Keratinocyte (primary cell): ENCODE measurements at regions not wholly inside any gene's neighbourhood (a gene's known extent, or its start where the extent isn't known, plus 50 kb on each side); places are given as distances from the start of the nearest gene placed in this dataset.

Experiments
- DNase-seq: peaks from one replicate; pipeline ENCODE4 v3.0.0-alpha.2; 2011; ENCODE audit warnings: low read depth, missing footprints, low spot score
- FAIRE-seq: peaks from 2 replicates; lab custom pipeline; 2011; peaks lifted over from hg19 to GRCh38; lab: Jason Lieb, UNC
- H2AFZ ChIP-seq: 2 replicates; pipeline ENCODE4 v1.6.0; 2012; ENCODE audit warnings: low read length, control low read depth, inconsistent platforms; ENCODE audit not compliant: control insufficient read depth
- H3K27ac ChIP-seq: 2 replicates; pipeline ENCODE4 v1.5.1; 2011; ENCODE audit warnings: low read length; ENCODE audit not compliant: control insufficient read depth, insufficient read depth
- H3K27me3 ChIP-seq: 3 replicates; pipeline ENCODE4 v1.6.0; 2011; ENCODE audit warnings: low read length; ENCODE audit not compliant: control insufficient read depth, insufficient read depth; ENCODE audit errors: extremely low read depth
- H3K36me3 ChIP-seq, 2 experiments: 2 replicates in 1 of 2; 3 replicates in 1 of 2; pipeline ENCODE4 v1.5.1; 2011; ENCODE audit warnings: low read length in 2 of 2, mild to moderate bottlenecking in 1 of 2; ENCODE audit not compliant: control insufficient read depth in 2 of 2, insufficient read depth in 2 of 2; ENCODE audit errors: extremely low read depth in 1 of 2
- H3K4me1 ChIP-seq: 3 replicates; pipeline ENCODE4 v1.5.1; 2011; ENCODE audit warnings: low read length; ENCODE audit not compliant: control insufficient read depth, insufficient read depth; ENCODE audit errors: extremely low read depth
- H3K4me2 ChIP-seq: 3 replicates; pipeline ENCODE4 v1.6.0; 2011; ENCODE audit warnings: low read depth, low read length; ENCODE audit not compliant: control insufficient read depth, insufficient read depth; ENCODE audit errors: extremely low read depth
- H3K4me3 ChIP-seq, 3 experiments: fragments of 200-600 bp in 1 of 3; sonication (generic) in 1 of 3; 2 replicates in 2 of 3; 3 replicates in 1 of 3; pipeline ENCODE4 v1.5.1; 2011 to 2016; ENCODE audit warnings: low read length in 3 of 3, mild to moderate bottlenecking in 3 of 3, control low read depth in 2 of 3, inconsistent platforms in 1 of 3, low read depth in 1 of 3, mixed read lengths in 1 of 3, mixed run types in 1 of 3, moderate library complexity in 1 of 3; ENCODE audit not compliant: control insufficient read depth in 2 of 3, insufficient read depth in 2 of 3; ENCODE audit errors: extremely low read depth in 1 of 3
- H3K79me2 ChIP-seq: 2 replicates; pipeline ENCODE4 v1.6.0; 2012; ENCODE audit warnings: low read length; ENCODE audit not compliant: control insufficient read depth, insufficient read depth
- H3K9ac ChIP-seq: 3 replicates; pipeline ENCODE4 v1.6.0; 2011; ENCODE audit warnings: low read length; ENCODE audit not compliant: control insufficient read depth, insufficient read depth; ENCODE audit errors: extremely low read depth
- H3K9me1 ChIP-seq: 3 replicates; pipeline ENCODE4 v1.6.0; 2011; ENCODE audit warnings: low read length; ENCODE audit not compliant: control insufficient read depth, insufficient read depth; ENCODE audit errors: extremely low read depth
- H3K9me3 ChIP-seq: 2 replicates; pipeline ENCODE4 v1.5.1; 2012; ENCODE audit warnings: low read depth, low read length; ENCODE audit not compliant: control insufficient read depth
- H4K20me1 ChIP-seq: 3 replicates; pipeline ENCODE4 v1.6.0; 2011; ENCODE audit warnings: low read length; ENCODE audit not compliant: control insufficient read depth, insufficient read depth; ENCODE audit errors: extremely low read depth
- CTCF ChIP-seq, 3 experiments: IDR thresholded peaks in 1 of 3; conservative IDR thresholded peaks in 1 of 3; optimal IDR thresholded peaks in 1 of 3; 2 replicates in 2 of 3; 3 replicates in 1 of 3; pipeline versions ENCODE3 to v1.5.1; 2011; ENCODE audit warnings: low read length in 3 of 3, mild to moderate bottlenecking in 3 of 3, moderate library complexity in 2 of 3, control low read depth in 1 of 3, inconsistent platforms in 1 of 3; ENCODE audit not compliant: insufficient read depth in 2 of 3; ENCODE audit errors: extremely low read depth in 1 of 3
- EZH2 ChIP-seq: IDR thresholded peaks from one replicate; pipeline ENCODE4 v1.6.1; 2012; ENCODE audit warnings: inconsistent platforms, mild to moderate bottlenecking, low read length, moderate library complexity
- dilution Hi-C: fragments of 300-500 bp; cut with MboI; formaldehyde crosslinking; loops from one replicate; pipeline ENCODE4 v1.7.0; 2020; ENCODE audit warnings: low sequenced_read_pairs; ENCODE audit not compliant: extremely low pct_ligation_motif_present

DNA sequence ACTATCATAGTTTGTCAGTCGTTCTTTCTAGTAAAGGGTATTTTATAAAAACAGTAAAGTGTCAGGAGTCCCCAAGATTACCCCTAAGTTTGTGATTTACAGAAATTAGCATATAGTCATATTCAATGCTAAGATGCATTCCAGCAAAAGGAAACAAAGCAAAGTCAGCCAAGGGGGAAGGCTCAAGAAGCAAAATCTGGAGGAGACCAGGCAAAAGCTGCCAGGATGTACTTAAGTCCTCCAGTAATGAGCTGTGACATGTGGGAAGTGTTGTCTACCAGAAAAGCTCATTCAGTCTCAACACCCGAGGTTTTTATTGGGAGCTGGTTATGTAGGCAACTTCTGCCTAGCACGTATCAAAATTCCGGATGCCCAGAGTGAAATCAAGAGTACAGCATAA is 373.4 kb upstream of the TMPRSS15 start:
- Histone ChIP-seq H3K4me2 (no peak overlapping the region), H2AFZ (no peak overlapping the region), H3K9me1 (no peaks in the 10 kb centered on the region), H3K79me2 (no peaks in the 10 kb centered on the region), H3K4me1 (peaks cover 7% of the 10 kb centered on the region), H3K9me3 (no peaks in the 10 kb centered on the region), H3K27me3 (no peaks in the 10 kb centered on the region), H3K4me3 (no peak overlapping the region), H4K20me1 (no peaks in the 10 kb centered on the region), H3K9ac (no peak overlapping the region), H3K27ac (no peak overlapping the region), H3K36me3 (no peaks in the 10 kb centered on the region)
- FAIRE-seq, result no peak
- DNase-seq, result no peak
- dilution Hi-C loops, result no loop called here
- TF ChIP-seq CTCF (optimal IDR thresholded peaks at IDR 0.05 in 1 of 3, IDR thresholded peaks at IDR 0.05 in 1 of 3, conservative IDR thresholded peaks at IDR 0.05 in 1 of 3; ENCODE audit: extremely low read depth in 1 of 3, insufficient read depth in 2 of 3, low read length in 3 of 3) (no peak), EZH2 (no peak)

DNA sequence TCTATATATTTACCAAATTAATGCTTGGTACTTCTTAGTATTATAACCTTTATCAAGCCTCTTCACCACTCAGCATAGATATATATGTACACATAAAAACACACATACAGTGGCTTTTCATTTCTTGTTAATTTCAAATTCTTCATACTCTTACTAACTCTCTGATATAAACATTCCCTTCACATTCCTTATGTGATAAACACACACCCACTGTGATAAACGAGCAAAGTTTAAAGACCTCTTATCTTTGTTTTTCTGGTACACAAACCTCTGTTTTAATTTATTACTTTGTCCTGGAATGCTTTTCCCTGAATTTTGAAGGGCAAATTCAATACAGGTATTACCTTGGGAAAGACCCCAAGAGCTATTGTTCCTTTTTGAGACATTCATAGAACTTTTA is 379.1 kb upstream of the TMPRSS15 start:
- Histone ChIP-seq H3K36me3 (no peaks in the 10 kb centered on the region), H2AFZ (no peak overlapping the region), H3K27me3 (no peaks in the 10 kb centered on the region), H3K4me2 (no peak overlapping the region), H3K9me3 (no peaks in the 10 kb centered on the region), H3K9me1 (no peaks in the 10 kb centered on the region), H3K79me2 (no peaks in the 10 kb centered on the region), H3K4me1 (no peaks in the 10 kb centered on the region), H3K9ac (no peak overlapping the region), H3K27ac (no peak overlapping the region), H4K20me1 (no peaks in the 10 kb centered on the region), H3K4me3 (no peak overlapping the region)
- no peak for DNase-seq
- dilution Hi-C loops, result no loop called here
- no peak for FAIRE-seq
- TF ChIP-seq EZH2, result no peak
- TF ChIP-seq CTCF (optimal IDR thresholded peaks at IDR 0.05 in 1 of 3, IDR thresholded peaks at IDR 0.05 in 1 of 3, conservative IDR thresholded peaks at IDR 0.05 in 1 of 3; ENCODE audit: extremely low read depth in 1 of 3, insufficient read depth in 2 of 3, low read length in 3 of 3), result no peak
